Lung microvascular endothelial cell (primary cell): ENCODE measurements at regions not wholly inside any gene's neighbourhood (a gene's known extent, or its start where the extent isn't known, plus 50 kb on each side); places are given as distances from the start of the nearest gene placed in this dataset.
A peak's percentile ranks its signal among the peaks of the same experiment; 100 is the strongest.

Experiments
- DNase-seq, 2 donors: peaks; one replicate each; pipeline versions ENCODE4 v3.0.0 to v3.0.0-alpha.2; 2010; ENCODE audit warnings: low read depth in 2 of 2

GRCh38 chr14:66163023-66163422 is 323.1 kb upstream of the CCDC196 start:
- no peak for DNase-seq

DNA sequence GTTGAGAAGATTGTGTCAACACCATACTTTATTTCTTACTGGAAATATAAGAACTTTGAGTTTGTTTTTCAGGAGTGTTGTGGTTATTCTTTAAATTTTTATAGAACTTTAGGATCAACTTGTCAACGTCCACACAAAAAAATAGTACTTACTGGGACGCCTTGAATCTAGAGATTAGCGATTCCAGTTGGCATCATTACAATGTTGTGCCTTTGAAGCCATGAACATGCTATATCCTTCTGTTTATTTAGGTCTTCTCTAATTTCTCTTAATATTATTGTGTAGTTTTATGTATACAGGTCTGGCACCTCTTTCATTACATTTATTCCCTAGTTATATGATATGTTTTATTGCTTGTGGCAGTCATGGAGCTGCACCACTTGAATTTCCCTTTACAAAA is 320.8 kb upstream of the CCDC196 start:
- DNase-seq = no peak

- no peak for DNase-seq
These were observed 311.7 kb upstream of the CCDC196 start for GRCh38 chr14:66174453-66174891.

DNA sequence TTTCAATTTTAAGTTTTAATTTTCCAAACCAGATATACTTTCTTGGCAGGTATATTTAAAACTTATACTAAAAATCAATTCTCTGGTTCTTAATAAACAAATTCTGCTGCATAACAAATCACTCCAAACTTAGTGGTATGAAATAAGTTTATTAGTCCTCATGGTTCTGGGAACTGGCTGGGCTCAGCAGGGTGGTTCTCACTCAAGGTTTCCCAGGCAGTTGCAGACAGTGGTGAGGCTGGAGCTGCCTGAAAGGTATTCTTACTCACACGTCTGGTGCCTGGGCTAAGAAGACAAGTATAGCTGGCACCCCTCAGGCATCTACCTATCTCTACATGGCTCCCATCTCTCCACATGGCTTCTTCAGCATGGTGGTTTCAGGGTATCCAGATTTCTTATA is 308.2 kb upstream of the CCDC196 start:
- no peak for DNase-seq

DNA sequence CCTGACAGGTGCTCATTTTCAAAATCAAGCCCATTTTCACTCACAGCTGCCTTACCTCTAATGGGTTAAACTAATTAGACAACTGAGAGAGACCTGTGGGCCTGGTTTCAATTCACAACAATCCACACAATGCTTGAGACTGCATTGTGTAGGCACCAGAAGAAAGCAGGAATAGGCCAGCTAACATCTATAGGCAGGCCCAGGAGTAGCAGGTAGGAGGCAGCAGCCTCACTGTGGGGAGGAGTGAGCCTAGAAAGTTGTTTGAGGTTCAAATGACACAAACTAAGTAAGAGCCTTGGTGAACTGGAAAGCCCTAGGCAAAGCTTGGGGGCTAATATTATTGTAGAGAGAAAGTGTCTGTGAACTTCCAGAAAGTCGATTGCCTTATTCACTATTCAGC is 289.5 kb upstream of the CCDC196 start:
- no peak for DNase-seq

GRCh38 chr14:66197276-66197675 is 288.9 kb upstream of the CCDC196 start:
- DNase-seq = no peak

- DNase-seq = no peak
These were observed 279.6 kb upstream of the CCDC196 start for GRCh38 chr14:66206554-66206953.

- no peak for DNase-seq
These were observed 269.4 kb upstream of the CCDC196 start for GRCh38 chr14:66216763-66217162.

DNA sequence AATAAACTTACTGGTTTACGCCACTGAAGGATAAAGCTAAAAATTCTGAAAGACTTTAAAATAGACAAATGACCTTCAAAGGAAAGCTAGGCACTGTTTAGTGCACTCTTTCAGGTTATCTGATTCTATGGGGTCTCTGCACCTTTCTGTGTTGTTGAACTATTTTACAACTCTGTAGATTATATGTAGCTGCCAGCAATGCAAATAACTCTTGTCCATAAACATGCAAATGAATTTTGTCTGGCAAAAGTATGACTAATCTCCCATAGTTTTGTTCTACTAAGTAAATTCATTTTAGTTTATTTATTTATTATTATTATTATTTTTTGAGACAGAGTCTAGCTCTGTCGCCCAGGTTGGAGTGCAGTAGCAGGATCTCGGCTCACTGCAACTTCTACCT is 266.3 kb upstream of the CCDC196 start:
- DNase-seq = no peak

DNA sequence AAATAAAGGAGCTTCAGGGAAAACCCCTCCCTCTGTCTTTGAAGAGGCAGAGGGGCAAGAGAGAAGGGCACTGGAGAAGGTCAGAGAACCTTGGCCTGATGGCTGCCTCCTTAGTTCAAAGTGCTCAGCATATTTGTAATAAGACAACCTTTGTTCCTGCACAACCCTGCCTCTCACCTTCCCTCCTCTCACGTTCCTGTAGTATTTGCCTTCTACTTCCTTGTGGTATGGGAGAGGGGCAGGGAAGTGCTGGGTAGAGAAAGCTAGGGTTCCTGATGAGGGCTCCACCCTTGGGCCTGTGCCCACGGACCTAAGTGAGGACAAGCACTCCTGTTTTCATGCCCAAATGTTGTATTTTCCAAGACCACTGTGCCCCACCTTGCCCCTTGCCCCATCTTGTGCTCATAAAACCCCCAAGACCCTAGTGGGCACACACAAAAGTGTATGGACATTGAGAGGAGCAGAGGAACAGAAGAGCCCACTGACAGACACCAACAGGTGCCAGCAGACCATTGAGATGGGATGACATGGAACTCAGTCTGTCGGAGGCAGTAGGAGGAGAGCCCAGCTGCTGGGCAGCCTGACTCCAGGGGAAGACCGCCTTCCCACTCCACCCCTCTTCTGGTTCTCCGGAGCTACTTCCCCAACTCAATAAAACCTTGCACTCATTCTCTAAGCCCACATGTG is 261.5 kb upstream of the CCDC196 start:
- DNase-seq = no peak

DNA sequence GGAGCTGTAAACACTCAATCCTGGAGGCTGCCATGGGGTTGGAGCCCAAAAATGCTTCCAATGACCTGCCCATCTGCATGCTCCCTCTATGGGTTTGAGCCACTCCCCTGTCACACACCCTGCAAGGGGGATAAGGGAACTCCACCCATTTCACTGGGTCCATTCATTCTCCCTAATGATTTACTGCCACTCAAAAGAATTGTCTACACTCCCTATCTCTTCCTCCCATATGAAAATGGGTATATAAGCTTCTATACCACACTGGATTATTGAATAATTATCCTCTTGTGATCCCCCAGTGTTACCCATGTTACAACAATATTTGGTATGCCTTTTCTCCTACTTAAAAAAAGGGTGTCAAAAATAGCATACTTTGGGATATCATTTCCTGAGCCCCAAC is 260.8 kb upstream of the CCDC196 start:
- no peak for DNase-seq

DNA sequence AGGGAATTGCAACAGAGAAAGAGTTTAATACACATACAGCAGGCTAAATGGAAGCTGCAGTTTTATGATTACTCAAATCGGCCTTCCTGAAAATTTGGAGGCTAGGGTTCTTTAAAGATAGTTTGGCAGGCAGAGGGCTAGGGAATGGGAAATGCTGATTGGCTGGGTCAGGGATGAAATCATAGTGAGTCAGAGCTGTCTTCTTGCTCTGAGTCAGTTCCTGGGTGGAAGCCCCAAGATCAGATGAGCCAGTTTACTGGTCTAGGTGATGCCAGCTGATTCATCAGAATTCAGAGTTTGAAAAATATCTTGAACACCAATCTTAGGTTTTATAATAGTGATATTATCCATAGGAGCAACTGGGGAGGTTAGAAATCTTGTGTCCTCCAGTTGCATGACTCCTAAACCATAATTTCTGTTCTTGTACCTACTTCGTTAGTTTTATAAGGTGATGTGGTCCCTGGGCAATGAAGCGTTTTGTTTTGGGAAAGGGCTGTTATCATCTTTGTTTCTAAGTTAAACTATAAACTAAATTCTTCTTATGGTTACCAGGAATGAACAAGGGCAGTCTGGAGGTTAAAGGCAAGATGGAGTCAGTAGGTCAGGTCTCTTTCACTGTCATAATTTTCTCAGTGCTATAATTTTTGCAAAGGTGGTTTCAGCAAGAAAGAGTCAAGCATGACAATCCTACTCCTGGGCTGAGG is 257.8 kb upstream of the CCDC196 start:
- peak in 1 of 2 donors; percentile 2 for DNase-seq

DNA sequence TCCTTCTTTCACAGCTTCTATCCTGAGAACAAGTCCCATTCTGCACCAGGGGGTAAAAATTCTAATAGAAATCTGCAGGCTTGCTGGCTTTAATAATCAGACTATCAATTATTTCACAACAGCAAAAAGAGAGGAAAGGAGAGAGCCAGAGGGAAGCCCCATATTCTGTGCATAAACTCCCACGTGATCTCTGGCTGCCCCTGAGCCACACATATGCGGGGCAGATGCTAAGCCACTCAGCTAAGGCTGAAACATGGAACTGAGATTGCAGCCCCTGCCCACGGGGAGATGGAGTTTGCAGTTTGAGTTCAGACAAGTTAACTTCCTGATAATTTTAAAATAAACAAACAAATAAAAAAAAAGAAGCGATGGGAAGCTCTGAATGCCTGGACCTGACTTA is 254.4 kb upstream of the CCDC196 start:
- DNase-seq = no peak

- no peak for DNase-seq
These were observed 252.6 kb upstream of the CCDC196 start for GRCh38 chr14:66233591-66233990.

DNA sequence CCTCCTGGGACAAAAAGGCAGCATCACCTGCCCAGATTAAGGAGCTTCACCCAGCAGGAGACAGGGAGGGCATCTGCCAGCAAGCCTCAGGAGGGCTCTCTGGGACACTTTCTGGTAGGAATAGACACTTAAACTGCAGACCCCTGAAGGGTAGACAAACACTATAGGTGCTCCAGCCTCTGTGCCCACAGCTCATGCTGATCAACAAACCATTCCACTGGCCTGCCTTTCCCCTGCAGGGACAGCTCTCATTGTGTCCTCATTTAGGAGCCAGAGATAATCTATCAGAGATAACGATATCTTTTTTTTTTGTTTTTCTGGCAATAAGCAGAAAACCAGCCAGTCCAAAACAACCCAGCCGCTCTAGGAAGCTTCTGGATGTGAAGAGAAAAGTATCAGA is 251.8 kb upstream of the CCDC196 start:
- no peak for DNase-seq

DNA sequence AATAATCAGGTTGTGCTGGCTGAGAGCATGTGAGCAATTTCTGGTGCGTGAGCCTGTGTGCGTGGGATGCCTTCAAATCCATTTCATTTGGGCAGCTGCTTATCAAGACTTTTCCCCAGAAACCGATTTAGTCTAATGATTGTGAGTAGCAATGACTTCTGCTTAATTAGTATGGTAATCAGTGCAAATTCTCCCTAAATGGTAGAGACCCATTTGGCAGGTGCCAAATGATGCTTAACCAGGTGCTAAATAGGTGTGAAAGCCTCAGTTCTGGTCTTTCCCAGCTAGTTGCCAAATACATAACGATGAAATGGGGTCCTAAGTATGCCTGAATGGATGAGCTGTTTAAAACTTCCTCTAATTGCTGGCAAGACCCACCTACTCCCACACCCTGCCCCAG is 248.4 kb upstream of the CCDC196 start:
- DNase-seq = no peak

DNA sequence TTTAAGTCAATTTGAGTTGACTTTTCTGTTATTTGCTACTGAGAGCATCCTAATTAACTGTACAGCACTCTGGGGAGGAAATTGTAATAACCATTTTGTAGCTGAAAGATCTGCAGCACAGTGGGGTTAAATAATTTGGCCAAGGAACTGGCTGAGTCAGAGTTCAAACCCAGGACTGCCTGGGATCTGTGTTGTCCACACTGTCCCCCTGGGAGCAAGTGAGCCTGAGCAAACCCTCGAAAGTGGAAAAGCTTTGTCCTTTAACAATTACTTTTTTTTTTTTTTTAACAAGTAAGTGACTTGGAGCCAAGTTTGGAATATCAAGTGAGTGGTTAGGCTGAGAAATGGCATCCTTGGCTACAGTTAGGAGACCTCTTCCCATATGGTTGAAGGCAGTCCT is 247.2 kb upstream of the CCDC196 start:
- no peak for DNase-seq

GRCh38 chr14:66239589-66239988 is 246.6 kb upstream of the CCDC196 start:
- no peak for DNase-seq

DNA sequence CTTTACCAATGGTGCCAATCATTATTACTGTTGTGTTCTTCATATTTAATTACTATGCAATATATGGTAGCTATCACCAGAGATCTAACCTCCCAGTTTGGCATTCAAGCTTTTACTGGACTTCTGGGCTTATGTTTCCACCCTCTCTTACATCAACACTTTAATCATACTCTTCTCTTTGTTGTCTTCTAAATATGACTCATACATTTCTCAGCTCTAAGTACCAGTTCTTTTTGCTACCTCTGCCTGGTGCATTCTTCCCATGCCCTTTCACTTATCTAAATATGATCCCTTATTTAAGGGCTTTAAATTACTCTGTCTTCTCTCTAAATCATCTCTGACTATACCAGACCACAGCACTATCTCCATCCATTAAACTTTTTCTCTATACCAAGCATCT is 246.1 kb upstream of the CCDC196 start:
- no peak for DNase-seq

DNA sequence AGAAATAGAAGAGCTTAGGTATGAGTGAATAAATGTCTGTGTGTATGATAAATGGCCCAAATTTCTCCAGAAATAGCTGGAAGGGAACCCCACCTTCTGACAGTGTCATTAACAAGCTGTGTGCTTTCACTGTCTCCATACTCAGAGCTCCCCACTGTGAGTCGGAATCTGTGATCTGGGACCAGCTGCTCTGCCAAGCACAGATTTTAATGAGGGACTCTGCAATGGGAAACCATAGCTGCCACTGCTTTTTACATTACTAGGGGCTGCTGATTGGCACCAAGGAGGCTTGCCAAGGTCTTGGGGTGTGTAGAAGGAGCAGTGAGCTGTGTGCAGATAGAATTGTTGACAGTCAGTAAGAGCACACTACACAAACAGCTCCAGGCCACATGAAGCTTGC is 244.2 kb upstream of the CCDC196 start:
- DNase-seq = no peak

GRCh38 chr14:66244834-66245233 is 241.3 kb upstream of the CCDC196 start:
- no peak for DNase-seq

GRCh38 chr14:66247662-66248193 is 238.4 kb upstream of the CCDC196 start:
- no peak for DNase-seq

- no peak for DNase-seq
These were observed 237.9 kb upstream of the CCDC196 start for GRCh38 chr14:66248256-66248655.
